ENCODE measurements at regions not wholly inside any gene's neighbourhood (a gene's known extent, or its start where the extent isn't known, plus 50 kb on each side); places are given as distances from the start of the nearest gene placed in this dataset.
"Not testable (repeated sequence)": the region's sequence is repeated elsewhere in the genome, so short reads cannot be mapped to it uniquely, and the experiment has no call there.

DNA sequence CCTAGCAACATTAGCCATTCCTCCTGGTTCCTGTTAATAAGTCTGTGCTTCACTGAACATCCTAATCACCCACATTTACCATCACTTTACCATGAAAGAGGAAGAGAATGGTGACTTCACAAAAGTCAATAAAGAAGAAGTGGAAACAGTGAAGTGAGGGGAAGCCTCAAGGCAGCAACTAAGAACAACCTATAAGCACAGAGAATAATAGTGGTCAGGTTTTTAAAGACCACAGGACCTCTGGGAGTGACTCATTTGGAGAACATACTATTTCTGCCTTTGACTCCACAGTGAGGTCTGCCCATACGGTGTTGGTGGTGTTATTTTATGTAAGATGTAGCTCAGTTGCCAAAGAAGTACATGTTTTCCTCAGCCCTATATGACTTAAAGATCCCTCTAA, 86.0 kb upstream of the TET2 start:
- TF ChIP-seq ELF4 (IDR thresholded peaks at IDR 0.05) (no peak), LEF1 (IDR thresholded peaks at IDR 0.05; ENCODE audit: borderline replicate concordance) (no peak)
- ChIA-PET CTCF (no interaction called here), POLR2A (no interaction called here)
- no peak for DNase-seq (ENCODE audit: extremely low spot score)

DNA sequence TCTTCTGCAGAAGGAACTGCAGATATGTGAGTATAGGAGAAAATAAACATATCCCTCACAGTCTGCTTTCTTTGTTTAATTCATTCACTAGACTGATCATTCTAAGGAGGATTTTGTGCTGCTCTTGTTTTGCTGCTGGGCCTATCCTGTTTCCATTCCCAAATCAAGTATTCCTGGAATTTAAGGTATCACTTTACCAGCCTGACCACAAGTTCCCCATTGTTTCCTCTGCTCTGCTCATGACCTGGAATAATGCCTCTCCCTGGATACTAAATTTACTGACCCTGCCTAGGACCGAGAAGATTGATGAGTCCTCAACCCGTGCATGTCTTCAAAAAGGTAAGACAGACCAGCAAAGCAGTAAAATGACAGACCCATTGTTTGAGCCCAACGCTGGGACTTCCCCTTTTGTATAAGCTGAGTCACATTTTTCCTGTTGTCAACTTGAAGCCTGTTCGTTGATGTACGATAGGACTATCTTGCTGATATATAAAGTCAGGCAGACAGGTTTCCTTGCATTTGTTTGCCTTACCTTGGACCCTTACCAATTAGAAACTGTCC, 85.5 kb upstream of the TET2 start:
- CTCF ChIA-PET = no interaction called here
- no peak for DNase-seq (ENCODE audit: extremely low spot score)
- TF ChIP-seq NFRKB (IDR thresholded peaks at IDR 0.05) = no peak
- TF ChIP-seq, protein P1, sequence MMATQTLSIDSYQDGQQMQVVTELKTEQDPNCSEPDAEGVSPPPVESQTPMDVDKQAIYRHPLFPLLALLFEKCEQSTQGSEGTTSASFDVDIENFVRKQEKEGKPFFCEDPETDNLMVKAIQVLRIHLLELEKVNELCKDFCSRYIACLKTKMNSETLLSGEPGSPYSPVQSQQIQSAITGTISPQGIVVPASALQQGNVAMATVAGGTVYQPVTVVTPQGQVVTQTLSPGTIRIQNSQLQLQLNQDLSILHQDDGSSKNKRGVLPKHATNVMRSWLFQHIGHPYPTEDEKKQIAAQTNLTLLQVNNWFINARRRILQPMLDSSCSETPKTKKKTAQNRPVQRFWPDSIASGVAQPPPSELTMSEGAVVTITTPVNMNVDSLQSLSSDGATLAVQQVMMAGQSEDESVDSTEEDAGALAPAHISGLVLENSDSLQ (IDR thresholded peaks at IDR 0.05) = no peak
- TF ChIP-seq ELF4 (IDR thresholded peaks at IDR 0.05) = no peak
- no peak for TF ChIP-seq CTBP1 (IDR thresholded peaks at IDR 0.05; ENCODE audit: borderline replicate concordance)
- TF ChIP-seq LEF1 (IDR thresholded peaks at IDR 0.05; ENCODE audit: borderline replicate concordance) = no peak
- no peak for TF ChIP-seq SUZ12 (IDR thresholded peaks at IDR 0.05)
- TF ChIP-seq FOXA1 (IDR thresholded peaks at IDR 0.05) = no peak
- TF ChIP-seq ARNT (IDR thresholded peaks at IDR 0.05) = no peak
- TF ChIP-seq FOXM1 (IDR thresholded peaks at IDR 0.05; ENCODE audit: borderline replicate concordance) = no peak
- no peak for TF ChIP-seq TARDBP (IDR thresholded peaks at IDR 0.05)
- no peak for TF ChIP-seq ZNF384 (IDR thresholded peaks at IDR 0.05)
- no peak for TF ChIP-seq SP1 (IDR thresholded peaks at IDR 0.05)
- TF ChIP-seq BHLHE40 (IDR thresholded peaks at IDR 0.05; ENCODE audit: borderline replicate concordance) = no peak
- POLR2A ChIA-PET = no interaction called here

DNA sequence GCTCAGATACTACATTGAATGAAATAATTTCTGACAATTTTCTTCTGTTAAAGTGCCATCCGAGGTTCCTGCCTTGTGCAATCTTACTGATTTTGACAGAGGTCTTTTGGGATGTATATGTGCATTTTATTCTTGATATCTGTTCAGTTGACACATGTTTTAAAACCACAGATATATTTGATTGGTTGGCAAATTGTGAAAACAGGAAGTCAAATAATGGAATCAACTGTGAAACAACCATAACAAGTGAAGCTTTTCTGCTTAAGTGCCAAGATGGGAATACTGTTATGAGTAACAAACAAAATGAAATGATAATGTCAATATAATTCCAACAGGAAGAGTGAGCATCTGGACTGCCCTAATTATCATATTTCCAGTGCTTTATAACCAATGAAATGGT, 84.9 kb upstream of the TET2 start:
- no peak for DNase-seq (ENCODE audit: extremely low spot score)
- ChIA-PET POLR2A (no interaction called here), CTCF (no interaction called here)

DNA sequence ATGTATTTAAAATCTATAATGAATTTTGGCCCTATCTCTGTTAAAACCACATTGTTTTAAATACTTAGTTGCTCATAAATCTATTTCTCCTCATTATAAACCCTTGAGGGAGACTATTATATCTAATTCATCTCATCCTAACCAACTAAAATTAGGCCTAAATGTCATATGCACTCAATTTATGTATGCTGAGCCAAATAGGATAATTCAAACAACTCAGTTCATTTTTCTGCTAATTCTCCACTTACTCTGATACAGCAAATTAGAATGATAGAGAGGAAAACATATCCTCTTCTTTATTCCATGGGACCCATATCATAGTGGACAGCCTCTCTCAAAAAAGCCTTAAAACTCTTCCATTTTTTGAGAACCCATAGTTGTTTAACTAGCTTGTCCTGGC, 80.3 kb upstream of the TET2 start:
- ChIA-PET POLR2A (no interaction called here), CTCF (no interaction called here)
- TF ChIP-seq LEF1 (IDR thresholded peaks at IDR 0.05; ENCODE audit: borderline replicate concordance) = no peak
- TF ChIP-seq FOXK2 (IDR thresholded peaks at IDR 0.05) = no peak
- TF ChIP-seq HDGF (IDR thresholded peaks at IDR 0.05; ENCODE audit: borderline replicate concordance) = no peak
- no peak for TF ChIP-seq ARNT (IDR thresholded peaks at IDR 0.05)
- TF ChIP-seq ELF4 (IDR thresholded peaks at IDR 0.05) = no peak
- TF ChIP-seq FOXM1 (IDR thresholded peaks at IDR 0.05; ENCODE audit: borderline replicate concordance) = no peak
- DNase-seq (ENCODE audit: extremely low spot score) = no peak

More for the DNA sequence above, 84.9 kb upstream of the TET2 start:
- TF ChIP-seq ZNF384 (IDR thresholded peaks at IDR 0.05) (no peak), CTBP1 (IDR thresholded peaks at IDR 0.05; ENCODE audit: borderline replicate concordance) (no peak), NFRKB (IDR thresholded peaks at IDR 0.05) (no peak), FOXK2 (IDR thresholded peaks at IDR 0.05) (no peak), ARNT (IDR thresholded peaks at IDR 0.05) (no peak), BHLHE40 (IDR thresholded peaks at IDR 0.05; ENCODE audit: borderline replicate concordance) (no peak), FOXA1 (IDR thresholded peaks at IDR 0.05) (no peak), TARDBP (IDR thresholded peaks at IDR 0.05) (no peak)

GRCh38 chr4:105067431-105067830, 79.2 kb upstream of the TET2 start:
- TF ChIP-seq ZNF384 (IDR thresholded peaks at IDR 0.05) = no peak
- no peak for TF ChIP-seq L3MBTL2 (conservative IDR thresholded peaks at IDR 0.05)
- TF ChIP-seq TARDBP (IDR thresholded peaks at IDR 0.05) = no peak
- no peak for TF ChIP-seq SP1 (IDR thresholded peaks at IDR 0.05)
- TF ChIP-seq FOXK2 (IDR thresholded peaks at IDR 0.05) = no peak
- CTCF ChIA-PET = no interaction called here
- POLR2A ChIA-PET = no interaction called here
- no peak for DNase-seq (ENCODE audit: extremely low spot score)

DNA sequence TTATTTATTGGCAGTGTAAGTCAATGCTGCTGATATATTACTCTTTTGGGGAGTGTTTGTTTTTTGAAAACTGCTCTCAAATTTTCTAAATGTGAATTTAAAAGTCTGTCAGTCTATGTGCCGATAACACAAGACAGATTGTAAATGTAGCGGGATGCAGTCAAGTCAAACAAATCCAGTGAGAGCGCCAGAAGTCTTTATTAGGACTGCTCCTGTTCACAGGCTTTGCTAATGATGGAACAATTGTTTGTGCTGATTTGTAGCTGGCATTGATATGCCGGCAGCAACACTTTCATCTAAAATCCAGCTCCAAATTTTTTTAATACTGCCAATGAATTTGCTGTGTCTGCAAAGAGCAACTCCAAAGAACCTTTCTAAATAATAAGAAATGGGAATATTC, 78.7 kb upstream of the TET2 start:
- POLR2A ChIA-PET = no interaction called here
- CTCF ChIA-PET = no interaction called here

DNA sequence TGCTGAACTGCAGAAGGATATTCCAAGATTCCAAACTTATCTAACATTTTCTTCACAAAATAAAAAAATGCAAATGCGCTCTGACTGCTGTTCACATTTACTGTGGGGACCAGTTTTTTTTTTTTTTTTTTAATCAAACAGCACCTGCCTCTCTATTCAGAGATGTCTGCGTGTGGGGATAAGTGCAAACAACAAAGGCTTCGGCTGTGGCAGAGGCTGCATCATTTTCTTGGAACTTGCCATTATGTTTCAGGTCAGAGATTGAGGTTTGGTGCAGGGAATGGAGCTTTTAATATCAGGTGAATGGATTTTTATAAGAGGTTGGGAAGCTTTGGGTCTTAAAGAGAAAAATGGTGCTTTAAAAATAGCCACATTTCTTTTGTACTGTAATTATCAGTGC, 78.2 kb upstream of the TET2 start:
- ChIA-PET CTCF (no interaction called here), POLR2A (no interaction called here)
- no peak for TF ChIP-seq ARNT (IDR thresholded peaks at IDR 0.05)
- no peak for DNase-seq (ENCODE audit: extremely low spot score)

More for the DNA sequence above, 78.7 kb upstream of the TET2 start:
- TF ChIP-seq FOXA1 (IDR thresholded peaks at IDR 0.05) = no peak
- TF ChIP-seq L3MBTL2 (conservative IDR thresholded peaks at IDR 0.05) = no peak
- TF ChIP-seq TARDBP (IDR thresholded peaks at IDR 0.05) = no peak
- TF ChIP-seq ELF4 (IDR thresholded peaks at IDR 0.05) = no peak
- no peak for TF ChIP-seq LEF1 (IDR thresholded peaks at IDR 0.05; ENCODE audit: borderline replicate concordance)
- TF ChIP-seq FOXK2 (IDR thresholded peaks at IDR 0.05) = no peak
- no peak for TF ChIP-seq ARNT (IDR thresholded peaks at IDR 0.05)
- no peak for TF ChIP-seq FOXM1 (IDR thresholded peaks at IDR 0.05; ENCODE audit: borderline replicate concordance)
- TF ChIP-seq NFRKB (IDR thresholded peaks at IDR 0.05) = no peak
- no peak for TF ChIP-seq CTBP1 (IDR thresholded peaks at IDR 0.05; ENCODE audit: borderline replicate concordance)
- TF ChIP-seq SUZ12 (IDR thresholded peaks at IDR 0.05) = no peak
- no peak for TF ChIP-seq SP1 (IDR thresholded peaks at IDR 0.05)
- TF ChIP-seq, protein P1 (IDR thresholded peaks at IDR 0.05) = no peak
- TF ChIP-seq ZNF384 (IDR thresholded peaks at IDR 0.05) = no peak
- no peak for TF ChIP-seq BHLHE40 (IDR thresholded peaks at IDR 0.05; ENCODE audit: borderline replicate concordance)
- no peak for TF ChIP-seq HDGF (IDR thresholded peaks at IDR 0.05; ENCODE audit: borderline replicate concordance)
- no peak for DNase-seq (ENCODE audit: extremely low spot score)

DNA sequence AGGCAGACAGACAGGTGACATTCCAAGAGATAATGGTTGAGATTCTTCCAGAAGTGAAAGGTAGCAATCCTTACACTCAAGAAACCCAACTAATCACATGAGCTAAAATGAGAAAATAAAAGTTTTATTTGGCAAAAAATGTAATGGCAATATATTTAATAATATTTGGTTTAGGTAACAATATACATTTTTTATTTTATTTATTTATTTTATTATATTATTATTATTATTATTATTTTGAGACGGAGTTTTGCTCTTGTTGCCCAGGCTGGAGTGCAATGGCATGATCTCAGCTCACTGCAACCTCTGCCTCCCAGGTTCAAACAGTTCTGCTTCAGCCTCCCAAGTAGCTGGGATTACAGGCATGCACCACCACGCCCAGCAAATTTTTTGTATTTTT, 74.6 kb upstream of the TET2 start:
- DNase-seq (ENCODE audit: extremely low spot score); POLR2A ChIA-PET; CTCF ChIA-PET: not testable (repeated sequence)

Measured in HEK293T (cell line).